ENCODE measurements at regions not wholly inside any gene's neighbourhood (a gene's known extent, or its start where the extent isn't known, plus 50 kb on each side); places are given as distances from the start of the nearest gene placed in this dataset.

- no peak overlapping the region for H4K8ac ChIP-seq (replicated peaks; ENCODE audit: insufficient read length, low read depth, low read length)
- Mint-ChIP-seq H3K27me3 (ENCODE audit: low read depth) (peaks cover 43% of the 10 kb centered on the region), H3K4me1 (peaks cover 13 to 15% of the 10 kb centered on the region in 2 experiments), H3K9me3 (no peaks in the 10 kb centered on the region), H3K4me3 (peak overlapping the region; percentile 89 to 94), H3K36me3 (ENCODE audit: insufficient read depth in 1 of 3, low read depth in 3 of 3) (no peaks in the 10 kb centered on the region), H3K27ac (no peak overlapping the region; a peak in 1 of 7 replicates)
- no peak for TF ChIP-seq CTCF (conservative IDR thresholded peaks at IDR 0.05)
- no peaks in the 10 kb centered on the region; the same call in 1 of the 2 replicates for H3K4me1 ChIP-seq (ENCODE audit: insufficient read depth, low read length)
- no peak overlapping the region for H2BK5ac ChIP-seq (ENCODE audit: insufficient read length, low read length)
- H3K4ac ChIP-seq (ENCODE audit: low read depth, low read length), result no peak overlapping the region
- H4K91ac ChIP-seq (ENCODE audit: insufficient read length, low read depth, low read length), result no peak overlapping the region
- H3K79me1 ChIP-seq (ENCODE audit: insufficient read depth, low read depth, low read length, poor library complexity, severe bottlenecking), result no peaks in the 10 kb centered on the region
- H3K27me3 ChIP-seq (ENCODE audit: insufficient read depth, low read length), result peaks cover 3% of the 10 kb centered on the region; the same call in 1 of the 2 replicates
- no peak overlapping the region for H2BK12ac ChIP-seq (ENCODE audit: insufficient read length, low read depth, low read length)
- no peak overlapping the region for H2BK120ac ChIP-seq (ENCODE audit: low read depth, low read length, poor library complexity, severe bottlenecking)
- H2AFZ ChIP-seq (ENCODE audit: low read length), result peak overlapping the region; percentile 26
- H3K9me3 ChIP-seq (ENCODE audit: control insufficient read depth, low read depth, low read length), result no peaks in the 10 kb centered on the region
- H3K23ac ChIP-seq (ENCODE audit: insufficient read length, low read depth, low read length), result no peak overlapping the region
- WGBS (ENCODE audit: extremely low coverage, insufficient read length, low lambda C conversion rate), result no CpG with 5 or more reads among the region's 30 CpGs
- peak overlapping the region; percentile 89 for H3K4me2 ChIP-seq (ENCODE audit: insufficient read depth, insufficient read length, low read length)
- no peak overlapping the region for H2BK15ac ChIP-seq (ENCODE audit: low read depth, low read length)
- H3K9ac ChIP-seq (ENCODE audit: extremely low read depth, insufficient read length, low read length), result no peak overlapping the region
- H2AK5ac ChIP-seq (ENCODE audit: insufficient read length, low read length), result no peak overlapping the region
- H3T11ph ChIP-seq (ENCODE audit: low read length), result no peak overlapping the region
- no peak overlapping the region for H2BK20ac ChIP-seq (ENCODE audit: low read depth, low read length, poor library complexity, severe bottlenecking)
- H3K56ac ChIP-seq (ENCODE audit: insufficient read length, low read depth, low read length), result no peak overlapping the region
- no peak overlapping the region for H3K27ac ChIP-seq (ENCODE audit: insufficient read length, low read depth, low read length)
- no peak overlapping the region for H3K14ac ChIP-seq (ENCODE audit: insufficient read depth, low read length)
- no peaks in the 10 kb centered on the region for H4K20me1 ChIP-seq (ENCODE audit: control insufficient read depth, insufficient read depth, insufficient read length)
- peak; percentile 53 for DNase-seq
- H3K23me2 ChIP-seq (ENCODE audit: insufficient read length, low read depth, low read length, poor library complexity, severe bottlenecking), result peaks cover 11% of the 10 kb centered on the region
- H3K79me2 ChIP-seq (ENCODE audit: insufficient read depth, low read length), result no peaks in the 10 kb centered on the region
- H4K5ac ChIP-seq (ENCODE audit: insufficient read length, low read depth, low read length), result no peak overlapping the region
- H3K18ac ChIP-seq (ENCODE audit: insufficient read length, low read depth, low read length), result no peak overlapping the region
Measured at GRCh38 chr12:77325511-77326236, 260.3 kb upstream of the E2F7 start.
